ENCODE measurements at regions not wholly inside any gene's neighbourhood (a gene's known extent, or its start where the extent isn't known, plus 50 kb on each side); places are given as distances from the start of the nearest gene placed in this dataset.
"Not testable (repeated sequence)": the region's sequence is repeated elsewhere in the genome, so short reads cannot be mapped to it uniquely, and the experiment has no call there.

DNA sequence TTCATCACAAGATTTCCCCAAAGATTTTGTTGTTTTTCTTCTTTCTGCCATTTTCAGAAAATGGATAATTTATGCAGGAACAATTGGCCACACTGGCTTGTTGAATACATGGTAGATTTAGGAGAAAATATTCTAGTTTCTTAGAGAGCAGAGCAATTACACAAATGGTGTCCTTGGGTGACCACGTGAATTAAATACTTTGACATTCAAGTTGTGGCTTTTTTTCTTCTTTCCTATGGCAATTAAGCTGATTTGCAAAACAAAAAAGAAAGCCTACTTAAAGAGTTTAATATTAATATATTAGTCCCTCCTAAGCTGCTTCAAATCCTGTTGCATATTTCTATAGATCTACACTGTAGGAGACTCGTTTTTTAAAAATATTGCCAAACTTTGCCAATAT is 133.0 kb upstream of the HTR2C start:
- H4K20me1 ChIP-seq (ENCODE audit: insufficient read depth, low read length) = no peaks in the 10 kb centered on the region
- no peak overlapping the region for H2AFZ ChIP-seq (ENCODE audit: low read depth, low read length)
- no peaks in the 10 kb centered on the region for H3K27me3 ChIP-seq (ENCODE audit: low read depth, low read length)
- no peak overlapping the region for H3K9ac ChIP-seq (ENCODE audit: low read length)
- H3K4me2 ChIP-seq (ENCODE audit: low read length) = no peak overlapping the region
- no peaks in the 10 kb centered on the region for H3K36me3 ChIP-seq (replicated peaks; ENCODE audit: low read depth, low read length)
- no peaks in the 10 kb centered on the region for H3K79me2 ChIP-seq (ENCODE audit: low read length)
- H3K9me3 ChIP-seq (ENCODE audit: insufficient read depth, low read length) = no peaks in the 10 kb centered on the region
- TF ChIP-seq EZH2phosphoT487 (IDR thresholded peaks at IDR 0.05; ENCODE audit: low read depth) = no peak
- TF ChIP-seq, protein P1, sequence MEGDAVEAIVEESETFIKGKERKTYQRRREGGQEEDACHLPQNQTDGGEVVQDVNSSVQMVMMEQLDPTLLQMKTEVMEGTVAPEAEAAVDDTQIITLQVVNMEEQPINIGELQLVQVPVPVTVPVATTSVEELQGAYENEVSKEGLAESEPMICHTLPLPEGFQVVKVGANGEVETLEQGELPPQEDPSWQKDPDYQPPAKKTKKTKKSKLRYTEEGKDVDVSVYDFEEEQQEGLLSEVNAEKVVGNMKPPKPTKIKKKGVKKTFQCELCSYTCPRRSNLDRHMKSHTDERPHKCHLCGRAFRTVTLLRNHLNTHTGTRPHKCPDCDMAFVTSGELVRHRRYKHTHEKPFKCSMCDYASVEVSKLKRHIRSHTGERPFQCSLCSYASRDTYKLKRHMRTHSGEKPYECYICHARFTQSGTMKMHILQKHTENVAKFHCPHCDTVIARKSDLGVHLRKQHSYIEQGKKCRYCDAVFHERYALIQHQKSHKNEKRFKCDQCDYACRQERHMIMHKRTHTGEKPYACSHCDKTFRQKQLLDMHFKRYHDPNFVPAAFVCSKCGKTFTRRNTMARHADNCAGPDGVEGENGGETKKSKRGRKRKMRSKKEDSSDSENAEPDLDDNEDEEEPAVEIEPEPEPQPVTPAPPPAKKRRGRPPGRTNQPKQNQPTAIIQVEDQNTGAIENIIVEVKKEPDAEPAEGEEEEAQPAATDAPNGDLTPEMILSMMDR (IDR thresholded peaks at IDR 0.05; ENCODE audit: low read depth, low read length) = no peak
- no peak overlapping the region for H3K27ac ChIP-seq (ENCODE audit: low read length)
- H3K4me1 ChIP-seq (ENCODE audit: low read length) = no peaks in the 10 kb centered on the region
- H3K4me3 ChIP-seq (ENCODE audit: low read length) = no peak overlapping the region

DNA sequence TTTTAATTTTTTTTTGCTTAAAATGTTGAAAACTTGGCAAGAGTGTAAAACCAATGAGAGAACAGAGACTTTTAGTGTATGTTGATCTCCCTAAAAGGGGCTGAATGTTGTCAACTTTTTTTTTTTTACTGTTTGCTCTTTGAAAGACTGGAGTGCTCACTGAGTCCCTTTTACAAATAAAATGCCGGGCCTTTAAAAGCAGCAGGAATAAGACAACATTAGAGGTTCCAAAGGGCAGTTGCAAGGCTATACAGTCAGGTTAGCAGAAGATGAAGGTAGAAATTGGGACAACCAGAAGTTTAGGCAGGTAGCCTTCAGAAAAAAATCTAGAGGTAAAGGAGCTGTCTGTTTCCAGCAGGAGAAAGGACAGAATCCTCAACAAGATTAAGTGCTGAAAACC is 132.5 kb upstream of the HTR2C start:
- TF ChIP-seq, protein P1 (IDR thresholded peaks at IDR 0.05; ENCODE audit: low read depth, low read length) = no peak
- TF ChIP-seq EZH2phosphoT487 (IDR thresholded peaks at IDR 0.05; ENCODE audit: low read depth) = no peak
- no peaks in the 10 kb centered on the region for H3K4me1 ChIP-seq (ENCODE audit: low read length)
- H4K20me1 ChIP-seq (ENCODE audit: insufficient read depth, low read length) = no peaks in the 10 kb centered on the region
- no peaks in the 10 kb centered on the region for H3K27me3 ChIP-seq (ENCODE audit: low read depth, low read length)
- 0 out of 2 replicates have a peak overlapping the region, but pooled peaks have one; percentile 54 for H2AFZ ChIP-seq (ENCODE audit: low read depth, low read length)
- H3K27ac ChIP-seq (ENCODE audit: low read length) = no peak overlapping the region
- no peak overlapping the region for H3K4me2 ChIP-seq (ENCODE audit: low read length)
- H3K79me2 ChIP-seq (ENCODE audit: low read length) = no peaks in the 10 kb centered on the region
- H3K36me3 ChIP-seq (replicated peaks; ENCODE audit: low read depth, low read length) = no peaks in the 10 kb centered on the region
- H3K9me3 ChIP-seq (ENCODE audit: insufficient read depth, low read length) = no peaks in the 10 kb centered on the region
- no peak overlapping the region for H3K9ac ChIP-seq (ENCODE audit: low read length)
- H3K4me3 ChIP-seq (ENCODE audit: low read length) = no peak overlapping the region

DNA sequence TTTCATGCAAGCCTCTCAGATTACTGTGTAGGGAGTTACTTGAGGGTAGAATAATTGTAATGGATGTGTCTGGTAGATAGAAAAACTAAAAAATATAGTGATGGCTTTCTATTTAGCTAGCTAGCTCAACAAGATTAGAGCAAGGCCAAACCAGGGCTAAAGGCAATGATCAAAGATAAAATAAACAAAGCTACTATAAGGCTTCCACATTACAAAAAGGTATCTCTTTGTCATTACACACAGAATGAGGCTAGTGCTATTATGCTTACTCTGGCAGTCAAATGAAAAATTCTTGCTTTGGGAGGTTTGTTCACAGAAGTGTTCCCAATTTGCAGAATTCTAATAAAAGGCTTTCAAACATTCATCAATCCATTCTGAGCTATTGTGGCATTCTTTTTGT is 121.6 kb upstream of the HTR2C start:
- Histone ChIP-seq H3K4me1 (ENCODE audit: low read length) (no peaks in the 10 kb centered on the region), H3K36me3 (replicated peaks; ENCODE audit: low read depth, low read length) (no peaks in the 10 kb centered on the region), H3K79me2 (ENCODE audit: low read length) (no peaks in the 10 kb centered on the region), H3K4me2 (ENCODE audit: low read length) (no peak overlapping the region), H3K9ac (ENCODE audit: low read length) (no peak overlapping the region), H3K27me3 (ENCODE audit: low read depth, low read length) (no peaks in the 10 kb centered on the region), H3K27ac (ENCODE audit: low read length) (no peak overlapping the region), H2AFZ (ENCODE audit: low read depth, low read length) (no peak overlapping the region), H3K4me3 (ENCODE audit: low read length) (no peak overlapping the region), H3K9me3 (ENCODE audit: insufficient read depth, low read length) (no peaks in the 10 kb centered on the region), H4K20me1 (ENCODE audit: insufficient read depth, low read length) (no peaks in the 10 kb centered on the region)
- no peak for TF ChIP-seq EZH2phosphoT487 (IDR thresholded peaks at IDR 0.05; ENCODE audit: low read depth)
- TF ChIP-seq, protein P1 (IDR thresholded peaks at IDR 0.05; ENCODE audit: low read depth, low read length) = no peak

DNA sequence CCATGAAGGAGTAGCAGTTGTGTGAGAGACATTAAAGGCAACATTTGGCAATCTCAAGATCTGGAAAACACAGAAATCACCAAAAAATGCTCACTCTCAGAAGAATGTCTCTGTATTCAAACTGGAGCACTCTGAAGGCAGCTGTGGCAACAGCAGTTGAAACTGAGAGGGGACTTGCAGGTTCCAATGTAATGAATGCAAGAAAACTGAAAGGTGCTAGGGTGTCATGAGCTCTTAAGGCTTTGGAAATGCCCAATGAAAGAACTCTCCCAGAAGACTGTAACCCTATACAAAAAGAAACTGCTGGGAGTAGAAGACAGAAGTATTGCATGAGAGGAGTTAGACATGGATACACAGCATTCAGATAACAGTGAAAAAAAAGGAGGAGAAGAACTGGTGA is 118.2 kb upstream of the HTR2C start:
- no peak overlapping the region for H2AFZ ChIP-seq (ENCODE audit: low read depth, low read length)
- H3K36me3 ChIP-seq (replicated peaks; ENCODE audit: low read depth, low read length) = no peaks in the 10 kb centered on the region
- H3K9ac ChIP-seq (ENCODE audit: low read length) = no peak overlapping the region
- no peak overlapping the region for H3K4me2 ChIP-seq (ENCODE audit: low read length)
- H3K27me3 ChIP-seq (ENCODE audit: low read depth, low read length) = no peaks in the 10 kb centered on the region
- H3K27ac ChIP-seq (ENCODE audit: low read length) = no peak overlapping the region
- no peak overlapping the region for H3K4me3 ChIP-seq (ENCODE audit: low read length)
- H3K9me3 ChIP-seq (ENCODE audit: insufficient read depth, low read length) = no peaks in the 10 kb centered on the region
- no peak for TF ChIP-seq EZH2phosphoT487 (IDR thresholded peaks at IDR 0.05; ENCODE audit: low read depth)
- TF ChIP-seq, protein P1 (IDR thresholded peaks at IDR 0.05; ENCODE audit: low read depth, low read length) = no peak
- no peaks in the 10 kb centered on the region for H3K4me1 ChIP-seq (ENCODE audit: low read length)
- H4K20me1 ChIP-seq (ENCODE audit: insufficient read depth, low read length) = no peaks in the 10 kb centered on the region
- H3K79me2 ChIP-seq (ENCODE audit: low read length) = no peaks in the 10 kb centered on the region

DNA sequence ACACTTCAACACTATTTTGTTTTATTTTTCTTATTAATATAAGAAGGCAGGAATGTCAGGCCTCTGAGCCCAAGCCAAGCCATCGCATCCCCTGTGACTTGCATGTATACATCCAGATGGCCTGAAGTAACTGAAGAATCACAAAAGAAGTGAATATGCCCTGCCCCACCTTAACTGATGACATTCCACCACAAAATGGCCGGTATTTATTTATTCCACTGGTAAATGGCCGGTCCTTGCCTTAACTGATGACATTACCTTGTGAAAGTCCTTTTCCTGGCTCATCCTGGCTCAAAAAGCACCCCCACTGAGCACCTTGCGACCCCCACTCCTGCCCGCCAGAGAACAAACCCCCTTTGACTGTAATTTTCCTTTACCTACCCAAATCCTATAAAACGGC is 111.9 kb upstream of the HTR2C start:
- not testable (repeated sequence) for H3K27ac ChIP-seq (ENCODE audit: low read length); H3K79me2 ChIP-seq (ENCODE audit: low read length); H3K9ac ChIP-seq (ENCODE audit: low read length)

More for the DNA sequence above, 111.9 kb upstream of the HTR2C start:
- H3K9me3 ChIP-seq (ENCODE audit: insufficient read depth, low read length); H2AFZ ChIP-seq (ENCODE audit: low read depth, low read length); H3K4me1 ChIP-seq (ENCODE audit: low read length); H3K4me2 ChIP-seq (ENCODE audit: low read length); H3K27me3 ChIP-seq (ENCODE audit: low read depth, low read length); H3K36me3 ChIP-seq (replicated peaks; ENCODE audit: low read depth, low read length); H3K4me3 ChIP-seq (ENCODE audit: low read length); H4K20me1 ChIP-seq (ENCODE audit: insufficient read depth, low read length): not testable (repeated sequence)

Data from OCI-LY3 (cell line).